MM.1S (cell line): ENCODE measurements at regions not wholly inside any gene's neighbourhood (a gene's known extent, or its start where the extent isn't known, plus 50 kb on each side); places are given as distances from the start of the nearest gene placed in this dataset.

ENCODE experiments used
- DNase-seq: peaks from one replicate; pipeline ENCODE4 v3.0.0-alpha.2; 2015
- H2AFZ ChIP-seq: fragments of 300-600 bp; sonication (generic); 2 replicates; pipeline ENCODE4 v1.6.0; 2016; ENCODE audit warnings: antibody characterized with exemption, low read length
- H3F3A ChIP-seq: fragments of 300-600 bp; sonication (generic); 2 replicates; pipeline ENCODE4 v1.6.1; 2016; ENCODE audit warnings: mild to moderate bottlenecking, antibody characterized with exemption, low read length, moderate library complexity, mixed read lengths; ENCODE audit not compliant: insufficient read depth
- H3K27ac ChIP-seq: fragments of 300-600 bp; sonication (generic); 2 replicates; pipeline ENCODE4 v1.5.1; 2016; ENCODE audit warnings: mild to moderate bottlenecking, low read length
- H3K27me3 ChIP-seq: fragments of 300-600 bp; sonication (generic); replicated peaks from 2 replicates; pipeline ENCODE4 v1.6.0; 2016; ENCODE audit warnings: low read length; ENCODE audit not compliant: insufficient read depth
- H3K36me3 ChIP-seq: fragments of 300-600 bp; sonication (generic); replicated peaks from 2 replicates; pipeline ENCODE4 v1.6.1; 2016; ENCODE audit warnings: mild to moderate bottlenecking, low read length, mixed read lengths; ENCODE audit not compliant: insufficient read depth
- H3K4me1 ChIP-seq: fragments of 300-600 bp; sonication (generic); 2 replicates; pipeline ENCODE4 v1.6.1; 2016; ENCODE audit warnings: low read length, mixed read lengths
- H3K4me2 ChIP-seq: fragments of 300-600 bp; sonication (generic); 2 replicates; pipeline ENCODE4 v1.6.0; 2016; ENCODE audit warnings: low read depth, low read length
- H3K4me3 ChIP-seq: fragments of 300-600 bp; sonication (generic); 2 replicates; pipeline ENCODE4 v1.5.1; 2016; ENCODE audit warnings: low read length, mixed read lengths
- H3K79me2 ChIP-seq: fragments of 300-600 bp; sonication (generic); 2 replicates; pipeline ENCODE4 v1.6.1; 2016; ENCODE audit warnings: mixed run types, low read length, mixed read lengths
- H3K9ac ChIP-seq: fragments of 300-600 bp; sonication (generic); 2 replicates; pipeline ENCODE4 v1.6.1; 2016; ENCODE audit warnings: low read length, mixed read lengths
- H3K9me2 ChIP-seq: fragments of 300-600 bp; sonication (generic); replicated peaks from 2 replicates; pipeline ENCODE4 v1.6.1; 2016; ENCODE audit warnings: mild to moderate bottlenecking, low read length, mixed read lengths; ENCODE audit not compliant: insufficient read depth
- H3K9me3 ChIP-seq: fragments of 300-600 bp; sonication (generic); replicated peaks from 2 replicates; pipeline ENCODE4 v1.6.1; 2016; ENCODE audit warnings: mild to moderate bottlenecking, low read length, mixed read lengths; ENCODE audit not compliant: insufficient read depth
- H4K20me1 ChIP-seq: fragments of 300-600 bp; sonication (generic); 2 replicates; pipeline ENCODE4 v1.6.1; 2016; ENCODE audit warnings: mild to moderate bottlenecking, low read length, moderate library complexity, mixed read lengths; ENCODE audit not compliant: insufficient read depth
- CTCF ChIP-seq: fragments of 300-600 bp; sonication (generic); IDR thresholded peaks from 2 replicates; pipeline ENCODE4 v1.5.1; 2016; ENCODE audit warnings: antibody characterized with exemption, low read length, mixed read lengths
- EZH2 ChIP-seq: fragments of 300-600 bp; sonication (generic); optimal IDR thresholded peaks from 2 replicates; pipeline ENCODE3; 2017; ENCODE audit warnings: low read depth, mild to moderate bottlenecking, antibody characterized with exemption, low read length, mixed read lengths
- EZH2phosphoT487 ChIP-seq: fragments of 300-600 bp; sonication (generic); IDR thresholded peaks from 2 replicates; pipeline ENCODE4 v1.6.1; 2018; ENCODE audit warnings: antibody characterized with exemption, low read length

- H3K36me3 ChIP-seq, result no peaks in the 10 kb centered on the region
- H3K9ac ChIP-seq, result no peak overlapping the region
- no peaks in the 10 kb centered on the region for H3K9me3 ChIP-seq
- H3K4me2 ChIP-seq, result no peak overlapping the region
- 0 out of 2 replicates have a peak, but pooled peaks cover 3% of the 10 kb centered on the region for H3F3A ChIP-seq
- no peak for DNase-seq
- H3K79me2 ChIP-seq, result no peaks in the 10 kb centered on the region
- no peaks in the 10 kb centered on the region for H3K9me2 ChIP-seq
- H3K4me1 ChIP-seq, result peaks cover 9% of the 10 kb centered on the region; the same call in 1 of the 2 replicates
- TF ChIP-seq EZH2, result no peak
- no peak for TF ChIP-seq CTCF
- TF ChIP-seq EZH2phosphoT487, result no peak
- H4K20me1 ChIP-seq, result no peaks in the 10 kb centered on the region
- H2AFZ ChIP-seq, result no peak overlapping the region
- no peak overlapping the region for H3K4me3 ChIP-seq
- no peak overlapping the region for H3K27ac ChIP-seq
- no peaks in the 10 kb centered on the region for H3K27me3 ChIP-seq
Measured at GRCh38 chr9:110025551-110026170, 182.3 kb downstream of the C9orf152 start.

- Histone ChIP-seq H3K4me1 (no peaks in the 10 kb centered on the region), H3K9ac (no peak overlapping the region)
- no peak for DNase-seq
Measured at GRCh38 chr9:110027671-110028081, 180.3 kb downstream of the C9orf152 start.

GRCh38 chr9:110028271-110028670 lies 179.7 kb downstream of the C9orf152 start:
- no peaks in the 10 kb centered on the region for H3K9me2 ChIP-seq
- H3K9me3 ChIP-seq, result no peaks in the 10 kb centered on the region
- no peak overlapping the region for H2AFZ ChIP-seq
- no peak overlapping the region for H3K4me3 ChIP-seq
- no peaks in the 10 kb centered on the region for H4K20me1 ChIP-seq
- TF ChIP-seq CTCF (no peak), EZH2phosphoT487 (no peak), EZH2 (no peak)
- no peak overlapping the region for H3K27ac ChIP-seq
- no peak overlapping the region for H3K4me2 ChIP-seq
- no peaks in the 10 kb centered on the region for H3K27me3 ChIP-seq
- H3K4me1 ChIP-seq, result no peaks in the 10 kb centered on the region
- H3F3A ChIP-seq, result no peaks in the 10 kb centered on the region
- H3K79me2 ChIP-seq, result no peaks in the 10 kb centered on the region
- no peak overlapping the region for H3K9ac ChIP-seq
- H3K36me3 ChIP-seq, result no peaks in the 10 kb centered on the region
- no peak for DNase-seq

More at GRCh38 chr9:110027671-110028081, 180.3 kb downstream of the C9orf152 start:
- TF ChIP-seq CTCF, result no peak
- TF ChIP-seq EZH2phosphoT487, result no peak
- TF ChIP-seq EZH2, result no peak
- Histone ChIP-seq H3K27me3 (no peaks in the 10 kb centered on the region), H3K9me3 (no peaks in the 10 kb centered on the region), H3K4me3 (no peak overlapping the region), H3K79me2 (no peaks in the 10 kb centered on the region), H3F3A (no peaks in the 10 kb centered on the region), H3K36me3 (no peaks in the 10 kb centered on the region), H4K20me1 (no peaks in the 10 kb centered on the region), H3K27ac (no peak overlapping the region), H3K9me2 (no peaks in the 10 kb centered on the region), H3K4me2 (no peak overlapping the region), H2AFZ (no peak overlapping the region)
